HG03575 (cell line): ENCODE measurements at regions not wholly inside any gene's neighbourhood (a gene's known extent, or its start where the extent isn't known, plus 50 kb on each side); places are given as distances from the start of the nearest gene placed in this dataset.

Experiments used
- ATAC-seq: cut with Tn5 transposase; IDR thresholded peaks from one replicate; pipeline ENCODE4 v1.9.1; 2021; ENCODE audit not compliant: unreplicated experiment, insufficient number of reproducible peaks, low FRiP score; ENCODE audit errors: extremely low read depth

DNA sequence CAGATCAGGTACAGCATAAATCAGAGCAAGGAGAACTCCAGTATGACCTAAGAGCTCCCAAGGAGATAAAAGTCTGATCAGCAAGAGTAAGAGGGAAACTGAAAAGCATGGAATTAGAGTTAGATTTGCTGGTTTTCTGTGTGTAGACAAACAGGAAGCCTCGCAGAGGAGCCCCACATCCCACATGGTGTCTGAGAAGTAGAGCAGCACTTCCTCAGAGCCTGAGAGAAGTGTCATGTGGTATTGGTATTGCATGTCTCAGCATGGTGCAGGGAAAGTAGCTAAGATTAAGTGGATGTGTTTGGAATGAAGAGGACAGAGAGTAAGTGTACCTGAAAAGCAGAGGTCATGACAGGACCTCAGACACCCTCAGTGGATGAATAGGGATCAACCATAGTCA is 175.4 kb upstream of the GBE1 start:
- no peak for ATAC-seq

DNA sequence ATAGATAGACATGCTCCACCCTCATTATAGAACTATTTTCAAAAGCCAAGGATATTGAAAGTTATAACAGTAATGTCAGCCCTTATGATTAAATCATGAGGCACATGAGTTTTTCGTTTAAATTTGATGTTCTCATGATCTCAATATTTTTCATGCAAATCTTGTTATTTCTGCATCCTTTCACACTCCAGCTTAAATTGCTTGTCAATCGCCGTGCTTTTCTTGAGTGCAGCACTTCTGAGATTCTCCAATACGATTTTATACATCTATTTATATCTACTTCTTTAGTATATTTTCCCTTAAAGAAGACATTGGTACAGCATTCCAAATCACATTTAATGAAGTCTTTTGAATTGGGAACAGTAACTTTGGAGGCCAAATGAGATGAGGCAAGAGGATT is 171.2 kb upstream of the GBE1 start:
- no peak for ATAC-seq

DNA sequence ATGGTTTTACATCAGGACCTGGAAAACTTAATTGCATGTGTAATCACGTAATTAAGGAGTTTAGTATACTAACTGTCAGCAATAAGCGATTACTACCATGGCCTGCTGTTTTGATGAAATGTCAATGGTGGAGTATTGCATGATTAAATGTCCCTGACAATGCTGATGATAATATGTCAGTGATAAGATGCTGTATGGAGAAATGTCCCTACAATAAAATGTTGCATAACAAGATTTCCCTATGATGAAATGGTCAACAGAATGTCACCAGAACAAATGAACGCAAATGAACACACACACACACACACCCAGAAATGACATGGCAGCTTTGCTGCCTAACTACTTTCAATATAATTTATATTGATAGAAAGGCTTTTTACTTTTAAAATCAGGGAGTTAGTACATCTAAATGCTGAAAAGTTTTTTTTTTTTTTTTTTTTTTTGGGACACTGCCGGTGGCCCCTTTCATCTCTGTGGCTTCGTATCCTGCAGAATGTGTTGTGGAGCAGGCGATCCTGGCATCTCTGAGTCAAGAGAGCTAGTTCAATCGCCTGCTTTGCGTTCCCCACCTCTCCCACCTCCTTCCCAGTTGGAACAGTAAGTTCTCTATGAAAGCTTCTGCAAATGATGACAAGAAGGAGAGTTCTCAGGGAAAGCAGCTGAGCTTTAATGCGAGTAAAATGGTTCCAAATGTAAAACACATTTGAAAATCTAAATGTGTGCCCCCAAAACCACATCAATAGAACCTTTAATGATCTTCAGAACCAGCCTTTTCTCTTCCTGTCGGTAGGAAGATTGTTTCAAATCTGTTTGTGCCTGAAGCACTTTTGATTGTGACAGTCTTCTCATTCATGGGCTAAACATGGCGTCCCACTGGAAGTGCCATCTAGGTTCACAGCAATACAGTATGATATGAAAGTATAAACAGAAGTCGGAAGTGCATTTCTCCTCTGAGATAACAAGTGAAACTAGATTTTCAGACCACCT is 170.1 kb upstream of the GBE1 start:
- no peak for ATAC-seq

DNA sequence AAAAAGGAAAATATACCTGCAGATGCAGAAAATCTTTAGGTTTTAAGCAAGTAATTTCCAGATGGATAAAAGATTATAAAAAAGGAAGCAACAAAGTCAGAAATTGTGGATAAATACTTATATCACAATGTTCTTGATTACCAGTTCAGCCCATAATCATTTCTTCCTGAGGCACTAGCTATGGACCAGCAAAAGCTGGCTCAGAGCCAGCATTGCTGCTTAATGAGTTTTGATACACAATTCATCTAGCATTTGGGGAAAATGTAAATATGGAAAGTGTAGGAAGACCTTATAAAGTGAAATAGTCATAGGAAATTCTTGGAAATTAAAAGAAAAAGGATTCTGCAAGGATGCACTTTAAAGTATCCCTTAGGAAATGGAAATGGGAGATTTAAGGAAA is 168.3 kb upstream of the GBE1 start:
- ATAC-seq = no peak

DNA sequence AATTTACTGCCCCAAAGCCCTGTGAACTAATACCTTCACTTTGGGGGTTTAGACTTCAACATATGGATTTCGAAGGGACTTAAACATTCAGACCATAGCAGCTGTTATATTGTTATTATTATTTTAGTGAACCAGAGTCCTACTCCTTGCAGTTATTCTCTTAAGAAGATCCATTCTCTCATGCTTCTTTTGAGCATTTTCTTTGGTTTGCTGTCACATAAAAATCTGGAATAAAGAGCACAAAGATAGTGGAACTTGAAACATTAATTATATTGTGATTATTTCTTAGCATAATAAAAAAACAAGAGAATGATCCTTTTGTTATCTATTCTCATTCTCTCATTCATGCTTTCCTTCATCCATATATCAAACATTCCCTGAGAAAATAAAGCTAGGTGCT is 166.4 kb upstream of the GBE1 start:
- no peak for ATAC-seq

DNA sequence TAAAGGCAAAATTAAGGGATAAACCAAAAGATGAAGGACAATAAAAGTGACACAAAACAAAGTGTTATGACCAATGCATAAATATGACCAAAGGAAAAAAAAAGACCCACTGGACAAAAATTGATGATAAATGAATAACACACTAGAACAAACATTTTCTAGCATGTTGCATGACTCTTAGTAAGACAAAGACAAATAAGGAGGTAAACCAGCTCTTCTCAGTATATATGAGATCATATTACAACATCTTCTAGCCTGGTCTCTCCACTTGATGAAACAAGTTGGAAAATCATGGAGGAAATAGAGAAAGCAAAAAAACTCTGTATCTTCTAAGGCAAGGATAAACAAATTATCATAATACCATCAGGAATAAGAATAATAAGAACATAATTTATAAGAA is 163.9 kb upstream of the GBE1 start:
- no peak for ATAC-seq

DNA sequence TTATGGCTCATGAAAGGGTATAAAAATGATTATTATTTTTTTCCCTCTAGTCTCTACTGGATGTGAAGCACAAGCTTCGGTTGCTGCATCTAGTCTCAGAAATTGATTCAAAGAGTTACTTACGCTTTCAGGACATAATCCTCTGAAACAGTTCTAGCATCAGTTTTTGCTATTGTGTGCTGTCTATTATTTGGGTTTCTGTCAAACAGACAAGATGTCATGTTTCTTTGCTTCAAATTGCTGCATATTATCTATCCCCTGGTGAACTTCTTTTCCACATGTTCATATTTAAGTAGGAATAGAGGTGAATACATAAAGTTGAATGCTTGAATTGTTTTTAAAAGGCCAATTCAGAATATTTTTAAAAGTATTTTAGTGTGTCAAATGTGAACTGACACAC is 161.6 kb upstream of the GBE1 start:
- no peak for ATAC-seq

DNA sequence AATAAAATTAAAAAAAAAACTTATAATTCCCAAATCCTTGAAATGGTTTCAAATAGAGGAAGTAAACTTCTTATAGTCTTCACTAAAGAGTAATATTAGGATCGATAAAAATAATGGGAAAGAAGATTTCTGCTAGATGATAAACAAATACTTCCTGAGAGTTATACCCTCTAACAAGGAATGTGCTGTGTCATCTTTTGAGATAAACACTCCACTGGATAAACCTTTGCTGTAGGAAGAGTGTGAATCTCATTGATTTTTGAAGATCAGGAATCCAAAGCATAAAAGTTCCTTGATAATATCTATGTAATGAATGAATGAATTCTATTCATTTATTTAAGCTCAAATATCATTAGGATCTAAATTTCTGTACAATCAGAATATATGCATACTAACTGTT is 161.0 kb upstream of the GBE1 start:
- no peak for ATAC-seq

DNA sequence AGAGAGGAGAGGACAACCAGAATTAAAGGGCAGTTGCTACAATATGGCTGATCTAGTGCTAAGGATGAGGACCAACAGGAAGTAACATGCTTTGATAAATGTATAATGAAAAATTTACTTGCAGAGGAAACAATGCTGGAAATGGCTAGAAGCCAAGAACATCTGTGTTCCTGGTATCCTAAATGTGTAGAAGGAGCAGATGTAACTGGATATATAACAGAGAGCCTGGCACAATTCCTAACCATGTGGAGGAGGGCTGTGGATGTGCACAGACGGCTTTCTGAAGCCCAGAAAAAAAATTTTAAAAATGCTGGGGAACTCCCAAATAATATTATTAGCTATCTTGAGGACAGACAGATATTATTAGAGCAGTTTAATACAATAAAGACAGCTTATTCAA is 159.4 kb upstream of the GBE1 start:
- no peak for ATAC-seq

DNA sequence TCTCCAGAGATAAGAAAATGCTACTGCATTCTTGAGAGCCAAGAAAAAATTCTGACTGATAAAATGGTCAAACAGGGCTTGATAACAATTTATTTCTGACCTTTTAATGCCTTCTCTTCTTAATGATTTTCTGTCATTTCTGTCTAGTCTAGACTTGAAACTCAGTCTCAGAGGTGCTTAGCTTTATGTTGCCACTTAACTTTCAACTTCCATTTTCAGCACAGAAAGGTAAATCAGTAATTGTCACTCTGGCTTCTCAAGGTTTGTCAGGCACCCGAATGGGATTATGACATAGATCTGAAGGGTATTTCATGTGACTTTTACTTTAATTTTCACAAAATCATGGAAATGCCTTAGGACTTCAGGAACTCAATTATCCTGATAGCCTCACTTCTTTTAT is 155.4 kb upstream of the GBE1 start:
- no peak for ATAC-seq

DNA sequence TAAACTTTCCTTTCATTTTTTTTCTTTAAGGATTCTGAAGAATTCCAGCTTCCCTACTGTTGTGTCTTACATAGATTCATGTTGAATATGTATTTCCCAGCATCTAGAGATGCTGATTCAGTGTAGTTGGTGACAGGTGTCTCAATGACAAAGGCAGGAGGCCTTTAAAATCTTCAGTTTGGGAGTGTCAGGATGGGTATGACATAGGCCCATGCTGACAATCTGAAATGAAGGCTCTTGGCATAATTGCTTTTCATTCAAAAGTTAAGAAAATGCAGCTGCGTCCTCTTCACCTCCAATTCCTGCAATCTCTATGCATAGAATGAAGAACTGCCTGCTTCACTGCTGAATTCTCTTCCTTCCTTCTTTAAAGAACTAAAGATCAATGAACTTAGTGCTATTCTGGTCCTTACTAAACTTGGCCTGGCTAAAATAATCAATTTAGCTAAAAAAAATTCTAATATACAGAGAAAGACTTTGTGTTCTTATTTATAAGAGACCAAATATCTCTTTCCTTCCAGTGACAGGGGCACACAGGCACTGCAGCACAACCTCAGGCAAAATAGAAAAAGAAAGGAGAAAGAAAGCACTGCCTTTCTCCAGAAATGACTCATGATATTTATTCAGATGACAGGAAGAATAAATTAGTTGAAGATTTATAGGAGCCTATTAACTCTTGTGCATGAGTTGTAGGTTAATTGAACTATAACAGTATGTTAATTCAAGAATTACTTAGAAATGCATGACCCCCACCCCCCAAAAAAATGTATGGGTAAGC is 152.6 kb upstream of the GBE1 start:
- no peak for ATAC-seq

DNA sequence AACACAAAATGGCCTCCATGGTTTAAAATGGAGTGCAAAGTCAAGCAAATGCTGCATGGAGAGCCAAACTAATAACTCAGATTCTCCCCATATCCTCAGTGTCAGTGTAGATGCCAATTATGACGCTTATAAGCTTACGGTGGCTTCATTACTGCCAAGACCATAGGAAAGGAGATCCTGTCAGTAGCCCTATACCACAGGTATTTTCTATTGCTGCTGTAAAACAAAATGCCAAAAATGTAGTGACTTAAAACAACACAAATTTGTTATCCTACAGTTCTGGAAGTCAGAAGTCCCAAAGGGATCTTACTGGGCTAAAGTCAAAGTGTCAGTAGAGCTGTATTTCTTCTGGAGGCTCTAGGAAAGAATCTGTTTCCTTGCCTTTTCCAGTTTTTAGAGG is 149.8 kb upstream of the GBE1 start:
- ATAC-seq = no peak

DNA sequence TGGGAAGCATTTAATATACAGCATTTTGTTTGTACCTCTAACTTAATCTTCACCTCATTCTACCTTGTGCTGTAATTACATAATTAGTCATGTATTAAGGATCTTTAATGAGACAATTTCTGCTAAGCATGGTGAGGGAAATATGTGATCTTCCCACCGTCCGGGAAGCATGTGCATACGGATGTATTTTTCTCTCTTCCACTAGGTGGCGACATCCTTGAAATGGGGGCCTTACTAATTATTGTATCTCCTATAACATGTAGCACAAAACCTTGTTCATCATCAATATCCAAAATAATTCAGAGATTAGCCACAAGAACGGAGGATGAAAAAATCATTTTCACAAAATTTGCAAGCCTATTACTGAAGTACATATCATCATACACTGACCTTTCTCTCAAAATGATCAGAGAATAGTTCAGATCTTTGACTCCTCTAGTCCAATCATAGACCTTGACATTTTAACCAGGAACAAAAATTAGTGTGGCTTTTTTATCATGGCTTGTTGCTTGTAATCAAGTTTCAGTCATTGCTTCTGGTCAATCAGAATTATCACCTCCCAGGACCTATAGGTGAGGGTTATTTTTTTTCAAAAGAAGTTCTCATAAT is 148.9 kb upstream of the GBE1 start:
- no peak for ATAC-seq

DNA sequence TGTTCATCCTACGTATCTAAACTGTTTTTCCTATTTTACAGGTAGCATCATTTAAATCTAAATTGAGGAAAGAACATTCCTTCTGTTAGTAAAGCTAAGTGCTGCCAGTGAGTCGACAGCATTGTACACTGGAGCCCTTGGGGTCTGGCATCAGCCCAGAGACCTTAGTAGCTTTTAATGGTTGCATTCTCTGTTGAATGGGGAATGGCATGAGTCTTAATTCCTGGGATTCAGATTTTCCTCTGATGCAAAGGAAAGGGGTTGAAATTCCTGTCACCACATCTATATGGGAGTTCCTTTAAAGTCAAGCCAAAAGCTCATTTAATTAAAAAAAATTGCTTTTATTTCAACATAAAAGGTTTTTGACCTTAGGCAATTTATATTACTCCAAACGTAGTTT is 148.4 kb upstream of the GBE1 start:
- no peak for ATAC-seq

DNA sequence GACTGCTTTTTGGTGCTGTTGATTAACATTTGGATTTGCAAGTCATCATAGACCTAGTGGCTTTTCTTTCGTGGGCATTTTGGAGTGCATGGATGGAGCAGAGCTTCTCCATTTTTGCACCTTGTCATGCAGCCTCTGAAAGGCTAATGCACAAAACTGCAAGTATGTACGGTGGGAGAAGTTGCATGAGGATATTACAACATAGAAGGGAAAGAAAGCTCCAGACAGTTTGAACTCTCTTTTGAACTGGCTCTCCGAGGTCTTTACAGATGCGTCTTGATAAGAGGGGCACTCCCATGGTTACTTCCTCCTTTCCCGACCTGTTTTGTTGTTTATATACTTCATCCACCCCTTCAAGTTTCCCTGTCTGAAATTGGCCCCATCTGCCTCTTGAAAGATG is 147.1 kb upstream of the GBE1 start:
- no peak for ATAC-seq

DNA sequence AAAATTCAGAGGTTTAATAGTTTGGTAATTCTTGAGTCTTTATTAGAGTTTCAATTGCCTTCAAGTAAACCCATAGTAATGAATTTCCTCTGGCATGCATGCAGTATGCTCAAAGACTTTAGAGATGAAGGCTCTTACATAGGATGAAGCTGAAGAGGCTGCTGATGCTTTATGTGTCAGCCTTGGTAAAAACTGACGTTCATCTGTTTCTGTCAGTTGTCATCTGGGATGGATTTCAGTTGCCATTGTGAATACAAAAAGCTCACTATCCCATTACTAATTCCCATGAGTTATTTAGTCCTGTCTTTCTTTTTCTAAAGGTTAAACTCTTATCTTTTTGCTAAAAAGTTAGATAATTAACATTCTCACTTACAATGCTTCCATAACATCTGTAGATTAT is 136.9 kb upstream of the GBE1 start:
- no peak for ATAC-seq

DNA sequence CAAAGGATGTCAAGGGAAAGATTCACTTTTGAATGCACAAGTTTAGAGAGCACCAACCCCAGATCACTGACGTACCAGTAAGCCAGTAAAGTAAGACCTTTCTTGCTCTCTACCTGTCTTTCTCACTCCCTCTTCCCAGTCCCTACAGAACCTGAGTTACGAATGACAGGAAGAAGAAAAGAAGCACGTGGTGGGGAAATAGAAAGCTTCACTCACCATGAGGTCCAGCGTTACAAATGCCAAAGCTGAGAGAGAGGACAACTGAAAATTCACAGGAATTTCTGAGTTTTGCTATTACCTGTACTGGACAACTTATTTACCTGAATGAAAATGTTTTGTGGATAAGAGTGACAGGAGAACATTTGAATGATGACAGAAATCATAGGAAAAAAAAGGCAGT is 133.2 kb upstream of the GBE1 start:
- no peak for ATAC-seq

DNA sequence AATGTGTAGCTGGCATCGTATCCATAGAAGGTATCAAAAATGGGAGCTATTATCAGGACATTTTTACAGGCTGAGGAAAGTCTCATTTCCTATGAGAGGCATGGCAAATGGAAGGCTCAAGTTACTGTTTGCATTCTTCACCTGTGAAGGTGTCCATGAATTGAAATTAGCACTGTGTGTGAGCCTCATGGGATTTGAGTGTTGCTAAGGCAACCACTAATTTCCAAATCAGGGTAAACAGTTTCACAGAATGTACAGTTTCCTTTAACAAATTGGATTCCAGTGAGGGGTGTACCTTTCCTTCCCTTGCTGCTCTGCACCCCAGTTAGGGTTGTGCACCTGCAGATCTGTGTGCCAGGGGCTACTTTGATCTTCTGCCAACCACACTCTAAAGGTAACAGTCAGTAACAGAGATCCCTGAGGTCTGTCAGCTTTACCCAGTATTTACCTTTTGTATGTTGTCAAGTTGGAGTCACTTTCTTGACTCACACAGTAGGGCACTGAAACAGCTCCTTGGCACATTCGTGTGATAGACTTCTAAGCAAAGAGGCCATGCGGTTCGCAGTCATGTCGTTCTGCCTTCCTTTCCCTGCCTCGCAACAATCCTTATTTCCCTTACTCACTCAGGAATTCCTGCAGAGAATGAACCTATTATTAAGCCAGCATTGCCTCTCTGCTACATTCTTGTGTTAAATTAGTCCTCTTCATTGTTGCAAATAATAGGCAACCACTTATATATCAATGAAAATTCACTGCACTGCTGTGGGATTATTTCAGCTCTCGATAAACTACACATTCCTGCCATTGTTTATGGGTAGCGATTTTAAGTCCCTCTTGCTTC is 129.8 kb upstream of the GBE1 start:
- ATAC-seq = no peak

DNA sequence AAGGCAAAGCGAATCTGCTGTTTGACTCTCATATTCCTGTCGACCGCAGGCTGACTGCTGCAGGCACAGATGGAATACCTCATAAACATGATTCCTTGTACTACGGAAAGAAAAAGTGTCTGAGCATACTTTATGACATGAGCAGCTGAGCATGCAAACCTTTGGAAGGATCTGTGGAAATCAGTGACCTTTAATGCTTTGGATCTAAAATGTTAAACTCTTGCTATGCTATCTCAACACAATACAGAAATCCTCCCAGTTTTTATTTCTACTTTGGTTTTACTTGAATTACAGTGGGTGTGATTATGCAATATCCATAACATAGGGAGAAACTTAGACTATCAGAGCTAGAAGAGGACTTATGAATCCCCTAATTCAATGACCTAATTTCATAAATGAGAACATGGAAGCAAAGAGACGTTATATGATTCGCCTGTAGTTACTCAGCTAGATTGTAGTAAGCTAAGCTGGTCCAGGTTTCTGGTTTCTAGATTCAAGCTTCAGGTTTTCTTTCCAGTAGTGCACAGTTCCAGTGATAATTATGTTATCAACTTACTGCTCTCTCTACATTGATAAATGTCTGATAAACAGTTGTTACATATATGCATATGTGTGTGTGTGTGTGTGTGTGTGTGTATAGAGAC is 127.6 kb upstream of the GBE1 start:
- no peak for ATAC-seq
